Mucosa of rectum (tissue), 2 donors: ENCODE measurements at regions not wholly inside any gene's neighbourhood (a gene's known extent, or its start where the extent isn't known, plus 50 kb on each side); places are given as distances from the start of the nearest gene placed in this dataset.

Experiments used
- H3K27ac ChIP-seq, 2 donors: one replicate each; pipeline ENCODE4 v1.7.0; 2013; ENCODE audit warnings: inconsistent platforms in 2 of 2, low read depth in 2 of 2, low read length in 2 of 2
- H3K27me3 ChIP-seq, 2 donors: one replicate each; pipeline ENCODE4 v1.7.0; 2013; ENCODE audit warnings: low read length in 2 of 2; ENCODE audit not compliant: control insufficient read depth in 2 of 2, insufficient read depth in 2 of 2
- H3K36me3 ChIP-seq, 2 donors: one replicate each; pipeline ENCODE4 v1.7.0; 2013; ENCODE audit warnings: low read length in 2 of 2; ENCODE audit not compliant: control insufficient read depth in 2 of 2, insufficient read depth in 2 of 2
- H3K4me1 ChIP-seq, 2 donors: one replicate each; pipeline ENCODE4 v1.7.0; 2013; ENCODE audit warnings: low read length in 2 of 2, mild to moderate bottlenecking in 1 of 2; ENCODE audit not compliant: control insufficient read depth in 2 of 2, insufficient read depth in 2 of 2
- H3K4me3 ChIP-seq, 2 donors: one replicate each; pipeline ENCODE4 v1.7.0; 2013; ENCODE audit warnings: low read length in 2 of 2
- H3K9ac ChIP-seq, 2 donors: one replicate each; pipeline ENCODE4 v1.7.0; 2013; ENCODE audit warnings: low read length in 2 of 2, low read depth in 1 of 2, mild to moderate bottlenecking in 1 of 2
- H3K9me3 ChIP-seq, 2 donors: one replicate each; pipeline ENCODE4 v1.7.0; 2013; ENCODE audit warnings: low read length in 2 of 2; ENCODE audit not compliant: control insufficient read depth in 2 of 2
- donor health status: healthy.
- donor health status: Normal muscosa, but diverticular disease.

DNA sequence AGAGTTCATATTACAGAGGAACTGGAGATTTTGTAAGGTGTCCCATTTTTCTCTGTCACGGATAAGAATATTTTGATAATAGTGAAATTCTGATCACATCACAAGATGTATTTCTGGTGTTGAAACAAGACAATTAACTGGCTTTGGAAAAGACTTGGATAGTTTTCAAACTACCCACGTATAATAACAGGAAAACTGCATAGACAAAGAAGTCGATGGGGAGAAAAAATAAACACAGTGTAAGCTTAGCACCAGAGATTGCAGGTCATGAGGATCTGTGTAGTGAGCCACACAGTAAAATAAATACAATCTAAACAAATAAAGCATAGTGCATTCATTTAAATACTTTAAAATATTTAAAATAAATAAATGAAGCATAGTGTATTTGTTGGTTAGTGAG, 452.3 kb upstream of the ADAMTS5 start:
- Histone ChIP-seq H3K27ac (no peak overlapping the region), H3K9me3 (no peaks in the 10 kb centered on the region), H3K36me3 (no peaks in the 10 kb centered on the region), H3K9ac (no peak overlapping the region), H3K27me3 (no peaks in the 10 kb centered on the region), H3K4me1 (peaks cover 0 to 2% of the 10 kb centered on the region in 2 donors), H3K4me3 (no peak overlapping the region)

DNA sequence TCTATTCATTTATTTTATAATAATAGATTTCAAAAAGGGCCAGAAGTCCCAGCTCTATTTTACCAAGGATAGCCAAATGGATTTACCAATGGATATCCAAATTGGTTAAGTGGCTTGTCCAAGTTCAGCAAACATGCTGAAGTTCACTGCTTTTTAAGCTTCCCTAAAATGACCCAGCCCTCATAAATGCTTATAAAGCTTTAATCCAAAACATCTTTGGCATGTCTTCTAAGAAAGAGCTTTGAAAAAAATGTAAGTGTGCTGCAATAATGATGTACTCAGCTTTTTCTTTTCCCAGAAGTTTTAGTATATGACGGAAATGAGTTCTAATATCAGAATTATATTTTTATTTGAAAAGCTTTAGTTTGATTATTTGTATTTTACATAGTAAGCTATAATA, 451.5 kb upstream of the ADAMTS5 start:
- H3K27ac ChIP-seq: no peak overlapping the region
- H3K9ac ChIP-seq: no peak overlapping the region
- H3K36me3 ChIP-seq: no peaks in the 10 kb centered on the region
- no peaks in the 10 kb centered on the region for H3K9me3 ChIP-seq
- peaks cover 0 to 2% of the 10 kb centered on the region in 2 donors for H3K4me1 ChIP-seq
- H3K4me3 ChIP-seq: no peak overlapping the region
- H3K27me3 ChIP-seq: no peaks in the 10 kb centered on the region

DNA sequence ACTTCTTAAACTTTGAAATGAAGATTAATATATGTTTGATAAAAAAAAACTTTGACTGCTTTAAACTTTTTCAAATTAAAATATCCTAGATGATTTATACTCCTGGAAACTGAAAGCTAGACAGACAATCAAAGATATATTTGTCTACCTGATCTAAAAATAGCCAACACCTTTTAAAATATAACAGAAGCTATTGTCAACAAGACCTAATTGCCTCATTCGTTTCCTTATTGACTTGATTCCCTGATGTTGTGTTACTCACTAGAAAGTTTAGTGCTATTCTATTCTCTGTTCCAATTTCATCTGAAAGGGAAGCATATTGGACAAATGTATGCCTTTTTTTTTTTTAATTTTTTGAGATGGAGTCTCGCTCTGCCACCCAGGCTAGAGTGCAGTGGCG, 445.6 kb upstream of the ADAMTS5 start:
- Histone ChIP-seq H3K9ac (no peak overlapping the region), H3K4me3 (peak overlapping the region in 1 of 2 donors; percentile 33), H3K27me3 (no peaks in the 10 kb centered on the region), H3K9me3 (no peaks in the 10 kb centered on the region), H3K27ac (no peak overlapping the region), H3K4me1 (peaks cover 0 to 4% of the 10 kb centered on the region in 2 donors), H3K36me3 (no peaks in the 10 kb centered on the region)

DNA sequence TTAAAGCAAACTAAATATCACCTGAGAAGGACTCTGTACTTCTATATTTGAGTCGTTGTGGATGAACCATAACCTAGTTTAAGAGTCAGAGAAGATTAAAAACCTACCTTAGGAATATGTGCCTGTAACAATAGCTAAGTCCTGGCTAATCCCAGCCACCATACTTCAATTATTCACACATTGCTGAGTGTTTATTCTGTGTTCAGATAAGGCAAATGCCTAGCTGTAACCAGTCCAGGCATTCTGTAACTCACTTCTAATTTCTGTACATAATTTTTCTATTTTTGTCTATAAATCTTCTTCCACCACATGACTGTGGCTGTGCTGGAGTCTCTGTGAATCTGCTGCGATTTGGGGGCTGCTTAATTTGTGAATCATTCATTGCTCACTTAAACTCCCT, 441.9 kb upstream of the ADAMTS5 start:
- Histone ChIP-seq H3K9me3 (no peaks in the 10 kb centered on the region), H3K27me3 (no peaks in the 10 kb centered on the region), H3K9ac (no peak overlapping the region), H3K27ac (no peak overlapping the region), H3K4me1 (peaks cover 0 to 4% of the 10 kb centered on the region in 2 donors), H3K4me3 (no peak overlapping the region), H3K36me3 (no peaks in the 10 kb centered on the region)

DNA sequence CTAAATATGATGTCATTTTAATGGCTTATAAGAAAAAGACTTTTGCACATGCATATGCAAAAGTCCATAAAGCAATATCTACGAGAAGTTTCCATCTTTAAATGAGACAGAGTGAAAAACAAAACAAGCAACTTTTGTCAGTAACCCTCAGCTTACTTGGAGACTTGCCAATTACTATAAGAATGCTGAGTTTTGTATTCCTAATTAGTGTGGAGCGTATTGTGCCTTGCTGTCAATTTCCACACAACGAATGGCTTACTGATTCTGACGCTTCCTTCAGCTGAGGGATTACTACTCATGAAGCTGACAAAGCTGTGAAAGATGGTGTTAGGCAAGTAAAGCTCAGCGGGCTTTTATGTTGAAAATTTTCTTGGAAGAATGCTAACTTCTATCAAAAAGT, 440.4 kb upstream of the ADAMTS5 start:
- H3K36me3 ChIP-seq: no peaks in the 10 kb centered on the region
- no peak overlapping the region for H3K27ac ChIP-seq
- no peaks in the 10 kb centered on the region for H3K27me3 ChIP-seq
- no peak overlapping the region for H3K9ac ChIP-seq
- H3K4me1 ChIP-seq: no peaks in the 10 kb centered on the region
- no peak overlapping the region for H3K4me3 ChIP-seq
- H3K9me3 ChIP-seq: no peaks in the 10 kb centered on the region

DNA sequence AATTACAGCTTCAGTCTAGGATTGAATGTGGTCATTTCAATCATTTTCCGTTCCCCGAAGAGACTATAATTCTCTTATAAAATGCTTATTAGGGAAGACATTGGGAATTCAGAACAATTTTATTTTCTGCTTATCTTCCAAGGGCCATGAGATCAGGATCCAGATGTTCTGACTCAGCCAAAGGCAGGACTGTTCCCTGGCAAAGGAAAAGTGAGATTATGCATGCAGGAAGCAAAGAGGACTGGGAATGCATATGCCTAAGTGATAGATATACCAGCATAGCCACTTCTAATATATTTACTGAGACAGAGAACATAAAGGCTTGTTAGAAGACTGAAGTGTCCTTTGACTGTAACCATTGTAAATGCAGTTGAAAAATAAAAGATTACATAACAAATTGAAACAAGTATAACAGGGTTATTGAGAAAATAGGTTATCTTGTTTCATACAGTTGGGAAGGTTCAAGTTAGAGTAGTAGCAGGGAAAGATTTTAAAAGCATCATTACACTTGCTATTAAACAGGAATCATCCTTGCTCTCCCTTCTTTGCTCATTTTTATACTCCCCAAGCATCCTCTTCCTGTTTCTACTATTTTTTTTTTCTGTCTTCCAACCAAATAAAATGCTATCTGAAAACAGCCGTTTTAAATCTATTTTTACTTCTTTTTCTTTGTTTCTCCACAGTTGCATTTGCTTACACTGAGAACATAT, 439.6 kb upstream of the ADAMTS5 start:
- H3K27me3 ChIP-seq: no peaks in the 10 kb centered on the region
- H3K9ac ChIP-seq: no peak overlapping the region
- H3K36me3 ChIP-seq: no peaks in the 10 kb centered on the region
- no peaks in the 10 kb centered on the region for H3K4me1 ChIP-seq
- no peaks in the 10 kb centered on the region for H3K9me3 ChIP-seq
- H3K4me3 ChIP-seq: no peak overlapping the region
- no peak overlapping the region for H3K27ac ChIP-seq

DNA sequence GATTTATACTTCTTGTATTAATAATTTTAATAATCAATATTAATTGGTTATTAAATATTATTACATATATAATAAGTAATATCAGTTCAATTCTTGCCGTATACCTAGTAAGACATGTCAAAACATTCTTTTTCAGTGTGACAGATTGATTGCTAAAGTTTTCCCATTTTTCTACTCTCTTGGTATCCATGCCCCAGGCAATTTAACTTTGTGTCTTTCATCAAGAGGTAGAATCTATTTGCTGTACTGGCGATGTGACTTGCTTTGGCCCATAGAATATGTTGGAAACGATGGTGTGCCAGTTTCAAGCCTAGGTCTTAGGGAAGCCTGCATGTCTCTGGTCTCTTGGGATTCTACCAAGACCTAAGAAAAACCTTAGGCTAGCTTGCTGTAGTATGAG, 436.1 kb upstream of the ADAMTS5 start:
- Histone ChIP-seq H3K4me1 (no peaks in the 10 kb centered on the region), H3K27ac (no peak overlapping the region), H3K9ac (no peak overlapping the region), H3K36me3 (no peaks in the 10 kb centered on the region), H3K4me3 (no peak overlapping the region), H3K9me3 (no peaks in the 10 kb centered on the region), H3K27me3 (no peaks in the 10 kb centered on the region)

DNA sequence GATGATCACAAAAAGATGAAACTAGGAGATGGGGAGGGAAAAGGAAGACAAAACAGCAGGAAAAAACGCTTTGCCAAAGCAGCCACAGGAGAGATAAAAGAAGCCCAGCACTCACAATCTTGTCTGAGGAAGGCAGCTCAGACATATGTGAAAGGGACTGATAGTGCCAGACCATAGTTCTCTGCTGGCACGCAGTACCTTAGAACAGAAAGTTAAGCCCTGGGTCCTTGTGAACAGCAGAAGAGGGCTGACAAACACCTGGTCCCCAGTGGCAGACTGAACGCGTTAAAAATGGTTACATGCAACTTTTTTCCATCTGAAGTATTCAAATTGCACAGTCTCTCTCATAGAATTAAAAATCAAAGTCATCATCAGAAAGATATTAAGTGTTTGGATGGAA, 433.2 kb upstream of the ADAMTS5 start:
- Histone ChIP-seq H3K9ac (no peak overlapping the region), H3K27ac (no peak overlapping the region), H3K4me1 (no peaks in the 10 kb centered on the region), H3K36me3 (no peaks in the 10 kb centered on the region), H3K9me3 (no peaks in the 10 kb centered on the region), H3K27me3 (no peaks in the 10 kb centered on the region), H3K4me3 (no peak overlapping the region)

DNA sequence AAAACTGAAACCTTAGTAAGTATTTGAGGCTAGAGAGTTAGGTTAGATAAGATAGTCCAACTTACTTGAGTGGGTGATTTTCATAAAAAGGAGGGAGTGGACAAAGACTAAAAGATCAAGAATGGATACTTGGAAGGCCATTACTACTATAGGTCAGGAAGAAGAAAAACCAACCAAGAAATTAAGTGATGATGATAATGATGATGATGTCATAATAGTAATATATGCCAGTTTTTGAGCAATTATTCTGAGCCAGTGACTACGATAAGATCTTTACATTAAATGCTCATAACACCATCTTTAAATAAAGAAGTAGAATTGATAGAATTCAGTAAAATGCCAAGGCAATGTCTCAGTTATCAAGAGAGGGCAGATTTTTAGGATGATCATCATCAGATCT, 430.7 kb upstream of the ADAMTS5 start:
- no peaks in the 10 kb centered on the region for H3K36me3 ChIP-seq
- H3K4me3 ChIP-seq: no peak overlapping the region
- H3K9me3 ChIP-seq: no peaks in the 10 kb centered on the region
- H3K27ac ChIP-seq: no peak overlapping the region
- H3K4me1 ChIP-seq: no peaks in the 10 kb centered on the region
- no peaks in the 10 kb centered on the region for H3K27me3 ChIP-seq
- H3K9ac ChIP-seq: no peak overlapping the region

DNA sequence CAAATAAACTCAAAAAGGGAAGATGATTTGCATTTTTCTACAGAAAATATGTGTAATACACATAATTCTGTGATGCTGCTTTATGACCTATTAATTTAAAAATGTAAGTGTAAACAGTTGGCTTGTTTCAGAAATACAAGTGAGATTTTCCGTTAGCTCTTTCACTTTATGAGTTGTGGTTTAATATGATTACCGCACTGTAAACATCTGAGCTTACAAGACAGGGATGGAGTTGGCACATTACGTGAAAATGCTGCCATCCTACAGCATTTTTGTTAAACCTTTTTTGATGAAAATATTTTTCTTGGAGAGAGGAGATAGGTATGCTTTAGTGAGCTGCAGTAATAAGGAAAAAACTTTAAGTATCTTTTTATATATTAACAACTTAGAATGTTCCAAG, 426.8 kb upstream of the ADAMTS5 start:
- Histone ChIP-seq H3K9ac (no peak overlapping the region), H3K27ac (no peak overlapping the region), H3K4me1 (no peaks in the 10 kb centered on the region), H3K27me3 (no peaks in the 10 kb centered on the region), H3K9me3 (no peaks in the 10 kb centered on the region), H3K4me3 (no peak overlapping the region), H3K36me3 (no peaks in the 10 kb centered on the region)

DNA sequence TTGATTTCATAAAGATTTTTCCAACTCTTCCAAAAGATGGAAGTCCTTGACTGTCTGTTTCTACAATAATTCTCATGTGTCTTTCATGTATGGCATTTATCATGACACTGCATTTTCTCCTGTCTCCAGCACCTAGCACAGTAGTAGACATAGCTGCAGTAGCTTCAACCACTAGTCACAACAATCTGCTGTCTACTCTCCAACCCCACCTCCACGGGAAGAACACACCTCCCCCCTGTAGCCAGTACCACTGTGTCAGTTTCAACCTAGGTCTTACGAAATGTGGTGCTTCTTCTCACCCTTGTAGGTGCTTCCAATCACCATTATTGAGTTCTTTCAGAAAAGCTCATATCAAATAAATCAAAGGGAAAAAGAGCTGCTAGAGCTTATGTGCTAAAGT, 425.1 kb upstream of the ADAMTS5 start:
- H3K9me3 ChIP-seq: no peaks in the 10 kb centered on the region
- no peaks in the 10 kb centered on the region for H3K27me3 ChIP-seq
- no peak overlapping the region for H3K4me3 ChIP-seq
- H3K27ac ChIP-seq: no peak overlapping the region
- no peaks in the 10 kb centered on the region for H3K36me3 ChIP-seq
- H3K4me1 ChIP-seq: no peaks in the 10 kb centered on the region
- H3K9ac ChIP-seq: no peak overlapping the region
